Mucosa of rectum (tissue), 2 donors: ENCODE measurements at regions not wholly inside any gene's neighbourhood (a gene's known extent, or its start where the extent isn't known, plus 50 kb on each side); places are given as distances from the start of the nearest gene placed in this dataset.
"Not testable (repeated sequence)": the region's sequence is repeated elsewhere in the genome, so short reads cannot be mapped to it uniquely, and the experiment has no call there.

Experiments
- H3K27ac ChIP-seq, 2 donors: one replicate each; pipeline ENCODE4 v1.7.0; 2013; ENCODE audit warnings: inconsistent platforms in 2 of 2, low read depth in 2 of 2, low read length in 2 of 2
- H3K27me3 ChIP-seq, 2 donors: one replicate each; pipeline ENCODE4 v1.7.0; 2013; ENCODE audit warnings: low read length in 2 of 2; ENCODE audit not compliant: control insufficient read depth in 2 of 2, insufficient read depth in 2 of 2
- H3K36me3 ChIP-seq, 2 donors: one replicate each; pipeline ENCODE4 v1.7.0; 2013; ENCODE audit warnings: low read length in 2 of 2; ENCODE audit not compliant: control insufficient read depth in 2 of 2, insufficient read depth in 2 of 2
- H3K4me1 ChIP-seq, 2 donors: one replicate each; pipeline ENCODE4 v1.7.0; 2013; ENCODE audit warnings: low read length in 2 of 2, mild to moderate bottlenecking in 1 of 2; ENCODE audit not compliant: control insufficient read depth in 2 of 2, insufficient read depth in 2 of 2
- H3K4me3 ChIP-seq, 2 donors: one replicate each; pipeline ENCODE4 v1.7.0; 2013; ENCODE audit warnings: low read length in 2 of 2
- H3K9ac ChIP-seq, 2 donors: one replicate each; pipeline ENCODE4 v1.7.0; 2013; ENCODE audit warnings: low read length in 2 of 2, low read depth in 1 of 2, mild to moderate bottlenecking in 1 of 2
- H3K9me3 ChIP-seq, 2 donors: one replicate each; pipeline ENCODE4 v1.7.0; 2013; ENCODE audit warnings: low read length in 2 of 2; ENCODE audit not compliant: control insufficient read depth in 2 of 2
- donor health status: healthy.
- donor health status: Normal muscosa, but diverticular disease.

- Histone ChIP-seq H3K9me3 (peaks cover 0 to 6% of the 10 kb centered on the region in 2 donors), H3K9ac (no peak overlapping the region), H3K27ac (no peak overlapping the region), H3K27me3 (no peaks in the 10 kb centered on the region), H3K4me1 (no peaks in the 10 kb centered on the region), H3K36me3 (no peaks in the 10 kb centered on the region), H3K4me3 (no peak overlapping the region)
These were observed 86.0 kb downstream of the SAMD9 start for GRCh38 chr7:93031795-93032194.

- Histone ChIP-seq H3K4me1 (no peaks in the 10 kb centered on the region), H3K9me3 (peaks cover 0 to 6% of the 10 kb centered on the region in 2 donors), H3K27me3 (no peaks in the 10 kb centered on the region), H3K9ac (no peak overlapping the region), H3K4me3 (no peak overlapping the region), H3K27ac (no peak overlapping the region), H3K36me3 (no peaks in the 10 kb centered on the region)
These were observed 87.1 kb downstream of the SAMD9 start for GRCh38 chr7:93030605-93031225.

DNA sequence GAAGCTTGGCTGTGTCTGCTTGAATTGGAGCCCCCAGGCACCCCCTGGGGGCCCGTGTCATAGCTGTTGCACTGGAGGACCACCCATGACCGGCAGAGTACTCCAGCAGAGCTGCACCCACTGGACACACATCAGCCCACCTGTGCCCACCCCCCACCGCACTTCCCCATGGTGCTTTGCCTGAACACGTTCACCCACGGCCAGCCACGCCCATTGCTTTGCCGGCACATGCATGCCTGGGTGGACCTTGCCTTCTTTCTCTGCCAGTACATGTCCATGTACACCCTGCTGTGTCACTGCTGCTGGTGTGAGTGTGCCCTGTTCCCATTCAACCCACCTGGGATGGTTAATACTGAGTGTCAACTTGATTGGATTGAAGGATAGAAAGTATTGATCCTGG, 88.7 kb downstream of the SAMD9 start:
- no peaks in the 10 kb centered on the region for H3K36me3 ChIP-seq
- no peaks in the 10 kb centered on the region for H3K4me1 ChIP-seq
- H3K27ac ChIP-seq: no peak overlapping the region
- no peak overlapping the region for H3K4me3 ChIP-seq
- peaks cover 0 to 6% of the 10 kb centered on the region in 2 donors for H3K9me3 ChIP-seq
- H3K9ac ChIP-seq: no peak overlapping the region
- H3K27me3 ChIP-seq: no peaks in the 10 kb centered on the region

DNA sequence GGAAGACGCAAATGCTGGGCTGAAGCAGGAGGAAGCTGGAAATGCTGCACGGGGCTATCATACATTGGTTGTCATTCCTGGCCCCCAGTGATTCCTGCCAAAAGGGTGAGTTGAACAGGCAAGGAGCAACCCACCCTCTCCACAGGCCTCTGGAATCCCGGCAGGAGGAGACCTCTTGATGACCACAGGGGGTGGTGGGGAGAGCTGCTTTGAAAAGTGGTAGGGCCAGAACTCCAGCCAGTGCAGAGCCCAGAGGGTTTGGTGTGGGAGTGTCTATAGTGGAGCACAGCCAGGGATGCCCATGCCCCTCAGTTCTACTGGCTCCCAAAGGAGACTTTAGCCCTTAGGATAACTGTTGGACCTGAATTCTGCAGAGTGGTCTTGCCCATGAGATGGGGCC, 89.2 kb downstream of the SAMD9 start:
- no peak overlapping the region for H3K27ac ChIP-seq
- H3K27me3 ChIP-seq: no peaks in the 10 kb centered on the region
- no peak overlapping the region for H3K9ac ChIP-seq
- H3K9me3 ChIP-seq: peaks cover 0 to 6% of the 10 kb centered on the region in 2 donors
- no peaks in the 10 kb centered on the region for H3K4me1 ChIP-seq
- no peaks in the 10 kb centered on the region for H3K36me3 ChIP-seq
- H3K4me3 ChIP-seq: no peak overlapping the region

DNA sequence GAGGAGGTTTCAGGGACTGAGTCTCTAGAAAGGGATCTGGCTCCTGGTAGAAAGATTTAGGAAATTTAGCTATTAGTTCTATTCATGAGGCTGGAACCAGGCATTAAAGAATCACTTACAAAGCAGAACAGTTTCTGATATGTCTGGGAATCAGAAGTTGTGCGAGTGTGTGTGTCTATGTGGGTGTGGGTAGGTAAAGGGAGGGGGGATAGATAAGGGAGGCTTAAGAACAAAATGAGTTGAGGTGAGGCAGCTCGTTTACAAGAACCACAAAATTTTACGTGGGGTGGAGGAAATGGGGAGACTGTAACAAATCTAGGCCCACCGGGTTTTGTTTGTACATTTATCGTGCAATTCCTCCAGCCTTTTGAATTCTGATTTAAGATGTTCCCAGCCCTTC, 90.7 kb downstream of the SAMD9 start:
- no peaks in the 10 kb centered on the region for H3K36me3 ChIP-seq
- H3K4me3 ChIP-seq: no peak overlapping the region
- H3K9me3 ChIP-seq: peaks cover 0 to 6% of the 10 kb centered on the region in 2 donors
- no peak overlapping the region for H3K27ac ChIP-seq
- no peaks in the 10 kb centered on the region for H3K27me3 ChIP-seq
- no peaks in the 10 kb centered on the region for H3K4me1 ChIP-seq
- H3K9ac ChIP-seq: no peak overlapping the region

- H3K36me3 ChIP-seq: no peaks in the 10 kb centered on the region
- no peaks in the 10 kb centered on the region for H3K4me1 ChIP-seq
- no peak overlapping the region for H3K27ac ChIP-seq
- no peak overlapping the region for H3K9ac ChIP-seq
- peaks cover 0 to 2% of the 10 kb centered on the region in 2 donors for H3K9me3 ChIP-seq
- H3K4me3 ChIP-seq: no peak overlapping the region
- no peaks in the 10 kb centered on the region for H3K27me3 ChIP-seq
These were observed 91.4 kb downstream of the SAMD9 start for GRCh38 chr7:93026425-93026824.

GRCh38 chr7:93025389-93025788, 92.4 kb downstream of the SAMD9 start:
- H3K9ac ChIP-seq: no peak overlapping the region
- no peaks in the 10 kb centered on the region for H3K27me3 ChIP-seq
- no peaks in the 10 kb centered on the region for H3K36me3 ChIP-seq
- H3K4me3 ChIP-seq: no peak overlapping the region
- H3K4me1 ChIP-seq: no peaks in the 10 kb centered on the region
- H3K27ac ChIP-seq: no peak overlapping the region
- no peaks in the 10 kb centered on the region for H3K9me3 ChIP-seq

DNA sequence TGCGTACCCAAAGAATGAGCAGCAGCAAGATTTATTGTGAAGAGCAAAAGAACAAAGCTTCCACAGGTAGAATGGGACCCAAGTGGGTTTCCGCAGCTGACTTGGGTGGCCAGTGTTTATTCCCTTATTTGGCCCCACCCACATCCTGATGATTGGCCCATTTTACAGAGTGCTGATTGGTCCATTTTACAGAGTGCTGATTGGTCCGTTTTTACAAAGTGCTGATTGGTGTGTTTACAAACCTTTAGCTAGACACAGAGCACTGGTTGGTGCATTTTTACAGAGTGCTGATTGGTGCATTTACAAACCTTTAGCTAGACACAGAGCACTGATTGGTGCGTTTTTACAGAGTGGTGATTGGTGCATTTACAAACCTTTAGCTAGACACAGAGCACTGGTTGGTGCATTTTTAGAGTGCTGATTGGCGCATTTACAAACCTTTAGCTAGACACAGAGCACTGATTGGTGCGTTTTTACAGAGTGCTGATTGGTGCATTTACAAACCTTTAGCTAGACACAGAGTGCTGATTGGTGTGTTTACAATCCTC, 94.8 kb downstream of the SAMD9 start:
- H3K27ac ChIP-seq, H3K9me3 ChIP-seq, H3K9ac ChIP-seq, H3K4me1 ChIP-seq, H3K36me3 ChIP-seq, H3K4me3 ChIP-seq, H3K27me3 ChIP-seq: not testable (repeated sequence)

DNA sequence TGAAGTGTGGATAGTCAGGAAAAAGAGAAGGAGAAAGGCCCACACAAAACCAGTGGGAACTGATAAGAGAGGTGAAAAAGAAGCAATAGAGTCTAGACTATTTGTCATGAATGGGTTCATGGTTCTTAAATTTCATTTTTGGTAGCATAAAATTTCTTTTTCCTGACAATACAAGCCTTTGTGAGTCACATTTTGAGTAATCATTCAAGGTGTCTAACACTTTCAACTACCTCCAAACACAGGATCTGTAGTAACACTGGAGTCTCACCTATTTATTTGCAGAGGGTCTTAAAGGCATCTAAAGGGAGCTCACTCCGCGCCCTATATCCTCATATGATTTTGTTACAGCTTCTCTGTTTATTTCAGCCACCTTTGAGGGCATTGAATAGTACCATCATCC, 96.0 kb downstream of the SAMD9 start:
- Histone ChIP-seq H3K27me3 (no peaks in the 10 kb centered on the region), H3K4me3 (no peak overlapping the region), H3K4me1 (peaks cover 1 to 3% of the 10 kb centered on the region in 2 donors), H3K27ac (no peak overlapping the region), H3K9me3 (no peaks in the 10 kb centered on the region), H3K9ac (no peak overlapping the region), H3K36me3 (no peaks in the 10 kb centered on the region)

GRCh38 chr7:93018716-93019115, 99.1 kb downstream of the SAMD9 start:
- H3K27ac ChIP-seq: no peak overlapping the region
- H3K4me1 ChIP-seq: peaks cover 29 to 33% of the 10 kb centered on the region in 2 donors
- H3K9me3 ChIP-seq: no peaks in the 10 kb centered on the region
- H3K9ac ChIP-seq: no peak overlapping the region
- no peaks in the 10 kb centered on the region for H3K36me3 ChIP-seq
- no peak overlapping the region for H3K4me3 ChIP-seq
- no peaks in the 10 kb centered on the region for H3K27me3 ChIP-seq
